NCI-H1092 treated with DMSO at 0.1 percent for 48 hours (cell line): ENCODE measurements at regions not wholly inside any gene's neighbourhood (a gene's known extent, or its start where the extent isn't known, plus 50 kb on each side); places are given as distances from the start of the nearest gene placed in this dataset.

Experiments
- DNase-seq: peaks from one replicate; lab custom pipeline; 2025; lab: John Stamatoyannopoulos, UW

- DNase-seq = no peak
These were observed 599.0 kb downstream of the LMO4 start for GRCh38 chr1:87927391-87928280.

- no peak for DNase-seq
These were observed 599.9 kb downstream of the LMO4 start for GRCh38 chr1:87928623-87929022.

GRCh38 chr1:87929906-87930305 is 601.2 kb downstream of the LMO4 start:
- DNase-seq = no peak

GRCh38 chr1:87930796-87931195 is 602.1 kb downstream of the LMO4 start:
- DNase-seq = no peak

- DNase-seq = no peak
These were observed 604.5 kb downstream of the LMO4 start for GRCh38 chr1:87933171-87933570.

- no peak for DNase-seq
These were observed 606.5 kb downstream of the LMO4 start for GRCh38 chr1:87935130-87935529.

- no peak for DNase-seq
These were observed 609.2 kb downstream of the LMO4 start for GRCh38 chr1:87937831-87938395.

GRCh38 chr1:87938631-87939030 is 610.0 kb downstream of the LMO4 start:
- no peak for DNase-seq

GRCh38 chr1:87939444-87939843 is 610.8 kb downstream of the LMO4 start:
- no peak for DNase-seq

GRCh38 chr1:87940421-87940820 is 611.7 kb downstream of the LMO4 start:
- DNase-seq = no peak

- no peak for DNase-seq
These were observed 612.8 kb downstream of the LMO4 start for GRCh38 chr1:87941337-87941946.

- DNase-seq = no peak
These were observed 613.5 kb downstream of the LMO4 start for GRCh38 chr1:87942165-87942564.

- no peak for DNase-seq
These were observed 621.0 kb downstream of the LMO4 start for GRCh38 chr1:87949711-87950110.

GRCh38 chr1:87950369-87950768 is 621.7 kb downstream of the LMO4 start:
- DNase-seq = peak; percentile 27

- DNase-seq = no peak
These were observed 622.7 kb downstream of the LMO4 start for GRCh38 chr1:87951409-87951808.

- DNase-seq = no peak
These were observed 623.2 kb downstream of the LMO4 start for GRCh38 chr1:87951852-87952251.

- no peak for DNase-seq
These were observed 624.4 kb downstream of the LMO4 start for GRCh38 chr1:87953121-87953520.

- DNase-seq = peak; percentile 58
These were observed 625.2 kb downstream of the LMO4 start for GRCh38 chr1:87953732-87954344.

GRCh38 chr1:87955038-87955437 is 626.4 kb downstream of the LMO4 start:
- DNase-seq = no peak

- DNase-seq = no peak
These were observed 627.4 kb downstream of the LMO4 start for GRCh38 chr1:87956072-87956471.

GRCh38 chr1:87956750-87957149 is 628.1 kb downstream of the LMO4 start:
- DNase-seq = no peak

- DNase-seq = no peak
These were observed 628.7 kb downstream of the LMO4 start for GRCh38 chr1:87957331-87957730.

- no peak for DNase-seq
These were observed 629.5 kb downstream of the LMO4 start for GRCh38 chr1:87958201-87958600.
